RKO (cell line): ENCODE measurements at regions not wholly inside any gene's neighbourhood (a gene's known extent, or its start where the extent isn't known, plus 50 kb on each side); places are given as distances from the start of the nearest gene placed in this dataset.

Source experiments
- DNase-seq: peaks from one replicate; pipeline ENCODE4 v3.0.0-alpha.2; 2016; ENCODE audit warnings: low spot score

GRCh38 chr6:43950051-43950605, 177.1 kb downstream of the MRPL14 start:
- no peak for DNase-seq

DNA sequence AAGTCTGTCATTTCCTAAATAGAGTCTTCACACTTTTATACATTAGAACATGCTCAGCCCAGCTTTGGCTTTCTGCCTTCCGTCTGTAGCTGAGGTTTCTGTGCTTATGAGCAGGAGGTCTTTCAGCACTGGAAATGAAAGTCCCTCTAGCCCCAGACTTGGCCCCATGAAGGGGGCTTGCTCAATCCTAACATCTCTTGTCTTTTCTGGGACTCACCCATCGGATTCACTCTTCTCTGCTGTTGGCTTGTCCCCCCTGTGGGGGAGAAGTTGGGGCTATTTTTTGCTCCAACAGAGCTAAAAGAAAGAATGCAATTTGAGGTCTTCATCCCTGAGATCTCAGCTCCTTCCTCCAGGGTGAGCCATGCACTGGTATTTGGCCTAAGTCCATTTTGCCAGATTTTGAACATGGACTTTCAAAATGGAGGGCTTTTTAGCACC, 177.7 kb downstream of the MRPL14 start:
- no peak for DNase-seq

DNA sequence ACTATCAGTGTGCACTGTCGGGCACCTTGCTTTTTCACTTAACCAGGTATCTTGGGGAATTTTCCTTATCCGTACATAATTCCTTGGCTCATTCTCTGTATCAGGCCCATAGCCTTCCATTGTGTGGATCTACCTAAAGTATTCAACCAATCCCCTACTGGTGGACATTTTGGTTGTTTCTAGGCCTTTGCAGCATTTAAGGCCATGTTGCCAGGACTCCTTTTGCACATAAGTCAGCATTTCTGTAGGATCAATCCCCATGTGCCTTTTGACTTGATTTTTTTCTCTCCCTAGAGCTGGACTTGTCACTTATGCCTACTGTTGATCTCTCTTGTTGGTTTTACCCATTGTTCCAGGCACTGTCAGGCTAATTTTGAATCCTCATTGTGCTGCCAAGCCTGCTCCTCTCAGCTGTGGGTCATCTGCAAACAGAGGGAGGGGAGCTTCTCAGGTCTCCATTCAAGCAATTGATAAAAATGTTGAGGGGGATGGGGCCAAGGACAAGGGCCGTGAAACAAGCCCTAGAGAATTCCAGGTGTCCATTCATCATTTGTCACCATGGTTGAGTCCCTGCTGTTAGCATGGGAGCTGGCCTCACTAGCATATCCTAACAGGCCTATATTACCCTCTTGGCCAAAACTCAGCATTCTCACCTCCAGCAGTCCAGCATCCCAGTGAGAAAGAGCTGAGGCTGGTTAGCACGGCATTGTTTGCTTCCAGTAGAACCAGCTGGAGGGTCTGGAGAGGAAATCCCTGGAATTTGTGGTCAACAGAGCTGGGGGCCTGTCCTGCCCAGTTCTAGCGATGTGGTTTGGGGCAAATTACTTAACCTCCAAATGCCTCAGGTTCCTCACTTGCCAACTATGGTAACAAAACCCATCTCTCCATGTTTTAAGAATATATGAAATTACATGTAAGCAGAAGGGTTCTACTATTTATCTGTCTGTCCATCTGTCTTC, 178.4 kb downstream of the MRPL14 start:
- no peak for DNase-seq

GRCh38 chr6:43947860-43948259, 177.8 kb downstream of the VEGFA start:
- no peak for DNase-seq

DNA sequence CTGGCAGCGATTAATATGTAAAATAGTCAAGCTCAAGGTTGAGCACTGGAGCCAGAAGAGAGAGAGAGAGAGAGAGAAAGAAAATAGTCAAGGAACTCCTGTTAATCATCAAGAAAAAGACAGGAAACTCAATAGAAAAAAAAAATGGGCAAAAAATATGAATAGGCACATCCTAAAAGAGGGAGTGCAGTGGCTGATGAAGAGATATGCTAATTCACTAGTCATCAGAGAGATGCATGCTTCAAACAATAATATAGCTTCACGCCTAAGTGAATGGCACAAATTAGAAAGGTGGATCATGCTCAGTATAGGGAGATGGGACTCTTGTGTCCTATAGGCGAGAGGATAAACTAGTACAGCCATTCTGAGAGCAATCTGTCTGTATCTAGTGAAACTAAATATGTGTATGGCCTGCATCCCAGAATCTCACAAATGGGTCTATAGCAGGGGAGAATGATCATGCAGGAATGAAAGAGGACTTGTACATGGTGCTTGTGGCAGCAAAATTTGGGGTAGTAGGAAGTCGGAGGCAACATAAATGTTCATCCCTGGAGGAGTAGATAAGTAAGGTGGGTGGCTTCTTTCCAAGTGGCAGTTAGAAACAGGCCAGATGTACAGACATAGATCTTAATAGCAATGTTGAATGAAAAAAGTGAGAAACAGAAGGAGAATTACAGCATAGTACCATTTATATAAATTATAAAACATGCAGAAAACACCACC, 176.8 kb downstream of the VEGFA start:
- no peak for DNase-seq

GRCh38 chr6:43945768-43946080, 175.7 kb downstream of the VEGFA start:
- DNase-seq = no peak

DNA sequence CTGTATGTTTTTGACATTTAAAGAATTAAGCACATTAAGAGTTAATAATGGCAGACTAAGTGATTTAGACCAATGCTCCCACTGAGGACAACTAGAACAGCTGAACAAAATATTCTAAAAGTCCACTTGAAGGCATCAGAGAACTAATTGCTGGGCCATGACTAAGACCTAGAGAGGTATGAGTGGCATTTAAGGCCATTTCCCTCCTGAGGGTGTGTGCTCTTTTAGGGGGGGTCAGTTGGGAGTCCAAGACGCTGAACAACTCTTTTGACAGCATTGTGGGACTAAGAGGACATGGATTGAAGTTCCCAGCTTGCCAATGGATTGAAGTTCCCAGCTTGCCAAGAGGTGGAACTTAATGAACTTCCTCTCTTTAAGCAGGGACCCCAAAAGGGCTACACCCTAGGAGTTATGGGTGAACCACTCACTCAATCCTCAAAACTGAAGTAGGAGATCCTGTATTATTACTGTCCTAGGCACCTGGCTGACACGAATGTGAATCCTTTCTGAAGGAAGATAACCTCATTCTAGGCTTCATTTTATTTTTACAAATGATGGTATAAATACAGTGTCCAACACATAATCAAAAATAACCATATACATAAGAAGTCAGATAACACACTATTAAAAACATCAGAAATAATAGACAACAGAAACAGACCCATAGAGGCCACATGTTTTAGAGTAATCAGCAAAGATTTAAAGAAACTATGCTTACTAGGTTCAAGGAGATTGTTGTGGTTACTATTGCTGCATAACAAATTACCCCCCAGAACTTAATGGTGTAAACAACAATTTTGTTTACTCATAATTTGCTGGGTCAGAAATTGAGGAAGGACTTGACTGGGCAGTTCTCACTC, 175.1 kb downstream of the VEGFA start:
- DNase-seq = no peak

- DNase-seq = no peak
Measured at GRCh38 chr6:43943781-43944250, 173.8 kb downstream of the VEGFA start.

DNA sequence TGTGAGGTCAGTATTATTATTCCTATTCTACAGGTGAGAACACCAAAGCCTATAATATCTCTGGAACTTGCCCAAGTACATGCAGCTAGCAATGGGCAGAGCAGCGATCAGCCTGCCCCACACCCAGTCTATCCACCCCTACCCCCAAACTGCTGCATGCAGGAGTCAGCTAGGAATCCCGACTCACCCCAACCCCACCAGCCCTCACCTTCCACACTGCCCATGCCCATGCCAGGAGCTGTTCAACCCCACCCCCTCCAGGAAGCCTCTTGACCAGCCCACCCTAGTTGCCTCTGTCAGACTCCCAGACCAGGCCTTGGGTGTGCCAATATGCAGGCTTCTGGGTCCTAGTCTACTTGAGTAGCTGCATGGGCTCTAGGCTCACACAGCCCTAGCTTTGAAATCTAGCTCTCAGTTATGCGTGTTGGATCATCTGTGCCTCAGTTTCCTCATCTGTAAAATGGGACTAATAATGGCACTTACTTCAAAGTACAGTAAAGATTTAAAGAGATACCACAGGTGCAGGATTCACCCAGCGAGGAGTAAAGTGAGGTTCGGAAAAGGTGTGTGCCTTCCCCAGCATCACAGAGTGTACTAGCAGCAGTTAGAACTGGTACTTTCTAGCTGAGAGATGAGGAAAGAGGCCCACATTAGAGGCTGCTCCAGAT, 173.2 kb downstream of the VEGFA start:
- no peak for DNase-seq

- no peak for DNase-seq
Measured at GRCh38 chr6:43942616-43943015, 172.6 kb downstream of the VEGFA start.

GRCh38 chr6:43942011-43942442, 172.0 kb downstream of the VEGFA start:
- no peak for DNase-seq

DNA sequence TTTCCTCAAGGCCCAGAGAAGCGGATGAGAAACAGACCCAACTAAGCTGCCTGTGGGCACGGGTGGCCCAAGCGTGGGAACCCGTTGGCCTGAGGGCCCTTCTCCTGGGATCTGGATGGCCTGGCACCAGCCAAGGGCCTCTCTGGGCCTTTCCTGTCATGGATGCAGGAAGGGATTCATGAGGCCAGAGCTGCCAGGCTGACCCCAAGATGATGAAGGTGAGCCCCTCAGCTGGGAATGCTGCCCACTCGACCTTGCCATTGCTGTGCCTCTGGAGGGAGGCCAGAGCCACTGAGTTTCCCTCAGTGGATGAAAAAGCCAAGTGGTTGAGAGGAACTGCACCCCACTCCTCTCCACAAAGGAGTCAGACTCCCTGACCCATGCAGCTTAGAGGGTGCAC, 171.2 kb downstream of the VEGFA start:
- DNase-seq = no peak

- DNase-seq = no peak
Measured at GRCh38 chr6:43940393-43941087, 170.5 kb downstream of the VEGFA start.

- no peak for DNase-seq
Measured at GRCh38 chr6:43940071-43940392, 170.0 kb downstream of the VEGFA start.

- no peak for DNase-seq
Measured at GRCh38 chr6:43939281-43940070, 169.5 kb downstream of the VEGFA start.

- DNase-seq = no peak
Measured at GRCh38 chr6:43938178-43939105, 168.4 kb downstream of the VEGFA start.

GRCh38 chr6:43937236-43938177, 167.5 kb downstream of the VEGFA start:
- no peak for DNase-seq

GRCh38 chr6:43936476-43936875, 166.5 kb downstream of the VEGFA start:
- no peak for DNase-seq
